Cardiac fibroblast (primary cell): ENCODE measurements at regions not wholly inside any gene's neighbourhood (a gene's known extent, or its start where the extent isn't known, plus 50 kb on each side); places are given as distances from the start of the nearest gene placed in this dataset.

Source experiments
- DNase-seq, 2 donors: peaks; one replicate each; pipeline versions ENCODE4 v3.0.0 to v3.0.0-alpha.2; 2010; ENCODE audit warnings: low read depth in 2 of 2
- H3K4me3 ChIP-seq, 2 donors: replicated peaks in 1 of 2; 1 replicate in 1 of 2; 2 replicates in 1 of 2; pipeline ENCODE4 v1.5.1; 2011; ENCODE audit warnings: low read depth in 2 of 2, low read length in 2 of 2, mild to moderate bottlenecking in 2 of 2, moderate library complexity in 1 of 2
- TF ChIP-seq, protein P1 (sequence below): IDR thresholded peaks from one replicate; pipeline ENCODE4 v1.5.1; 2011; ENCODE audit warnings: low read depth, mild to moderate bottlenecking, low read length, inconsistent platforms

DNA sequence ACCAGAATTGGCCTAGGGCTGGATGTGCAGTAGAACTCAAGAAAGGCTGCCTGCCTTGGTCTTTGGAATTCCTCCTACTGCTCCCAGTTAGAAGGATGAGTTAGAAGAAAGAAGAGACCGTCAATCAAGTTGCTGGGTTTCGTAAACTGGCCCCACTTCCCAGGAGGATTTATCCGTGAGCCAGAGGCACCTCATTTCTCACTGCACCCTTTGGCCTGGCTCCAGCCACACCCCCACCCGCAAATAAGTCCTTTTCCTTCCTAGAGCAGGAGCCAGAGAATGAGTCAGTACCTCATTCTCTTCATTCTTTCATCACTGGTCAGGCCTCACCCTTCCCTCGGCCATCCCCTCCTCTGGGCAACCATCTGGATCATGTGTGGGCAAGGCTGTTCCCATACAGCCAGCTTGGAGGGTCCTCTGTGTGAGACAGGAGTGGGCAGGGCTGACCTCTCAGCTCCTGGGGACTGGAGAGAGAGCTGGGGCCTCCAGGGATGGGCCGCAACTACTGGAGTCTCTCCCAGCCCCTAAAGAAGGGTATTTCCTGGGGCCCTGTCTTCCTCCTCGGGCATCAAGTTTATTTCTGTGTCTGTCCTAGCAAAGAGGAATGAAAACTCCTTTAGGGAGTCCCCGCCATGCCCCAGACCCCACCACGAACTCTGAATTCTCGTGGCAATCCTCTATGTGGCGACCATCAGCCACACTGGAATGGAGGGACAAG is 87.2 kb upstream of the DUSP5 start:
- H3K4me3 ChIP-seq = no peak overlapping the region
- DNase-seq = peak; percentile 96 to 98
- TF ChIP-seq, protein P1, sequence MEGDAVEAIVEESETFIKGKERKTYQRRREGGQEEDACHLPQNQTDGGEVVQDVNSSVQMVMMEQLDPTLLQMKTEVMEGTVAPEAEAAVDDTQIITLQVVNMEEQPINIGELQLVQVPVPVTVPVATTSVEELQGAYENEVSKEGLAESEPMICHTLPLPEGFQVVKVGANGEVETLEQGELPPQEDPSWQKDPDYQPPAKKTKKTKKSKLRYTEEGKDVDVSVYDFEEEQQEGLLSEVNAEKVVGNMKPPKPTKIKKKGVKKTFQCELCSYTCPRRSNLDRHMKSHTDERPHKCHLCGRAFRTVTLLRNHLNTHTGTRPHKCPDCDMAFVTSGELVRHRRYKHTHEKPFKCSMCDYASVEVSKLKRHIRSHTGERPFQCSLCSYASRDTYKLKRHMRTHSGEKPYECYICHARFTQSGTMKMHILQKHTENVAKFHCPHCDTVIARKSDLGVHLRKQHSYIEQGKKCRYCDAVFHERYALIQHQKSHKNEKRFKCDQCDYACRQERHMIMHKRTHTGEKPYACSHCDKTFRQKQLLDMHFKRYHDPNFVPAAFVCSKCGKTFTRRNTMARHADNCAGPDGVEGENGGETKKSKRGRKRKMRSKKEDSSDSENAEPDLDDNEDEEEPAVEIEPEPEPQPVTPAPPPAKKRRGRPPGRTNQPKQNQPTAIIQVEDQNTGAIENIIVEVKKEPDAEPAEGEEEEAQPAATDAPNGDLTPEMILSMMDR = no peak

DNA sequence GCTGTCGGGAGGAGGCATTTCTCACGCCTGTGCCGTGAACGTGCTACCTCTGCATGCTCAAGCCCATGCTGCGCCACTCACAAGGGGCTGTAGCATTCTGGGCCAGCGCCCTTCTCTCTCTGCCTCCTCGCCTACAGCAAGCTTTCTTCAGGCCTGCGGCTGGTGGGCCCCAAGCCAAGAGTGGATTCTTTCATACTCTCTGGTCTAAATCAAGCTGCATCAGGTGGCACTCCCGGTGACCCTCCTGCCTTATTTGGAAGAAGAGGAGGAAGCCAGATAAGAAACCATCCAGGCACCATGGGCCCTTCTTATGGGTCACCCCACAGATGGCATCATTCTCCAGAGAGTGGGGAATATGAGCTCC is 86.7 kb upstream of the DUSP5 start:
- TF ChIP-seq, protein P1 = no peak
- H3K4me3 ChIP-seq = no peak overlapping the region
- DNase-seq = peak; percentile 68 to 81

DNA sequence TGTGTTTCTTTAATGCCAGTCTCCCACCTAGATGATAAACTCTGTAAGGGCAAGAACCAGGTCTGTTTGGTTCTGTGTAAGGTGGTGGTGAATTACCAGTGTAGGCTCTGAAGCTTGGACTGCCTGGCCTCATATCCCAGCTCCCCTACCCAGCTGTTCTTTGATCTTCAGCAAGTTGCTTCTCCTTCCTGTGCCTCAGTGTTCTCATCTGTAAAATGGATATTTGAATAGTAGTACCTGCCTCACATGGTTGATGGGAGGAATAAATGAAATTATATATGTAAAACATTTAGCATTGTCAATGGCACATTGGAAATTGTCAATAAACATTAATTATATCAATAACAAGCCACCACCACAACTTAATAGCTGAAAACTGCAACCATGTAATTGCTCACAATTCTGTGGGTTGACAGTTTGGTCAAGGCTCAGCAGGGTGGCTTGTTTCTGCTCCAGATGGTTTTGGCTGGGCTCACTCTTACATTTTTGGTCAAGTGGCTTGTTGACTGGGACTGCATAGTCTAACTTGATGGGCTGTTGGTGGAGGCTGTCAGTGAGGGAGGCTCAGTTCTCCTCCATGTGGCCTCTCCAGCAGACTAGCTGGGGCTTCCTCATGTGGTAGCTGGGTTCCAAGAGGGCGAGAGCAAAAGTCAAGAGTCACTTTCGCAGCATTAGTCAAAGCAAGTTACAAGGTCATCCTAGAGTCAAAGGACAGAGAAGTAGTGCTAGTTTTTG is 84.5 kb upstream of the DUSP5 start:
- H3K4me3 ChIP-seq = no peak overlapping the region
- DNase-seq = no peak
- TF ChIP-seq, protein P1 = no peak

DNA sequence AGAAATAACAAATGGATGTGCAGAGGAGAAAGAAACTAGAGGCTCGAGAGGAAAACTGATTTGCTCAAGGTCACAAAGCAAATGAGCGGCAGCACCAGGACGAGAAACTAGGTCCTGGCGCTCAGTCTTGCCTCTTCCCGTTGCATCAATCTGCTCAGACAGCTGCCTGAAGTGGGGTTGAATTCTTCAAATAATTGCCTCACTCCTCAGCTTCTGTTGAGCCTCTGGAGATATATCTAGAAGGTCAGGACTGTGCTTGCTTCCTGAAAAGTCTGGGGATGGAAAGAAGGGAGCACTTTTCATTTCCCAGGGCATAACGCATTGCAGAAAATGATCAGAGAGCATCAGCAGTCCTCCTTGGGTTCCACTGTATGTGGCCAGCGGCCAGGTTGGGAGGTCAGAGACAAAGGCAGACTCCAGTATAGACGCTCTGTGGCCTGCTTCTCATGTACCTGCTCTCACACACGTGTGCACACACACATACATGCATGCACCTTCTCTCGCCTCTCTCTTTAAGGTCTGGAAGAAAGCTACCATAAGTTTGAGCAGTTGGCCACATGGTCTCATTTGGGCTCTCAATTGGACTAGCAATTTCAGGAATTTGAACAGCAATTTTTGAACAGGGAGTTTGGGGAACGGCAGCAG is 83.7 kb upstream of the DUSP5 start:
- DNase-seq = peak in 1 of 2 donors; percentile 46
- TF ChIP-seq, protein P1 = no peak

DNA sequence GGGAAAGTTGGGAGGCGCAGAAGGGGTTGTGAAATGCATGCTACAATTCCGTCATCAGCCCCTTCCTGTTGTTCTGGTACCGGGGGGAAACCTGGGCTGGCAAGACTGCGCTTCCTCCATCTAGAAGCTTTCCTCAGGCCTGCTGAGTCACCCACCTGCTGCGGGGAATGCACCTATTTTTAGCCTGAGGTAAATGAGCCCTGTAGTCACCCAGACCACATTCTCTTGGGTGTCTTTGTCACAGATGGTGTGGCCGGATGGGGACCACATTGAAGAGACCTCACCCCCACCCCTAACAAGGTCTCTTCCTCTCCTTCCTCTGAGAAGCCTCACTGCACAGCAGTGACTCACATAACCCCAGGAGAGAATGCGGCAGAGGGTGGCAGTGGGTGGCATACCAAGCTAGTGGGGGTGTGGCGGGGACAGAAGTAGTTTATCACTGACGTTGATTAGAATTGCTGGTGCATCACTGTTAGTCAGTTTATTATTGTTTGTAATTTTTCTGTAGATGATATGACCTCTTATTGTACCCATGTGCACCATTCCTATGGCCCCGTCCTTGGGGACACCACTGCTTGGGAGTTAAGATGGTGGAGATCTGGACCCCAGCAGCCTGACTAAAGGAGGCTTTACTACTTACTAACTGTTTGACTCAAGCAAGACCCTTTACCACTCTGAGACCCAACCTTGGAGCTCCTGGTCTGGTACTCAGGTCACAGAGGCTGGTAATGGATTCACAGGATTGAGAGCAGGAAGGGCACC is 83.0 kb upstream of the DUSP5 start:
- peak; percentile 47 to 83 for DNase-seq
- TF ChIP-seq, protein P1 = no peak
- no peak overlapping the region for H3K4me3 ChIP-seq

More for the DNA sequence above, 83.7 kb upstream of the DUSP5 start:
- no peak overlapping the region for H3K4me3 ChIP-seq

DNA sequence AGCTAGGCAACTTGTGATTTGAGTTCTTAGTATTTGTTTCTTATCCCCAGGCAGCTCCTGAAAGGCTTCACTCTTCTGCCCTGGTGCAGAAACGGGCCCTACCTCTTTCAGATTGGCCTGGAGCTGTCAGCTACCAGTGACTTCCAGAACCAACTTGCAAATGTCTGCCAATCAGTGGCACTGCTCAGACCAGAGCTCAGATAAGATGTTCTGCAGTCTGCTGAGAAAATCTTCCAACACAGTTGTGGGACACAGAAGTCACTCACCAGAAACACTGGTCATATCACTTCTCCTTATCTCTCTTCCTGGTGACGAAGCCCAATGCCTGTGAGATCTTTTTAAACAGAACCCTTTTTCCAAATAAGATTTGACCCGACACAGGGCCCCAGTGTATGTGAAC is 81.9 kb upstream of the DUSP5 start:
- TF ChIP-seq, protein P1 = no peak

More for the DNA sequence above, 81.9 kb upstream of the DUSP5 start:
- no peak for DNase-seq
- no peak overlapping the region for H3K4me3 ChIP-seq
